A673 (cell line): ENCODE measurements at regions not wholly inside any gene's neighbourhood (a gene's known extent, or its start where the extent isn't known, plus 50 kb on each side); places are given as distances from the start of the nearest gene placed in this dataset.

ENCODE experiments used
- BruUV-seq: library from RNA; stranded (reverse); fragments of 400-500 nt; replicated peaks from 2 replicates; lab custom pipeline; 2021; lab: Mats Ljungman, UMichigan
- CTCF ChIA-PET: fragments of 300-600 bp; sonication (Branson Sonifier 250); formaldehyde crosslinking; loops from one replicate; lab custom pipeline; 2022; ENCODE audit warnings: antibody characterized with exemption; lab: Charles Lee
- POLR2A ChIA-PET: fragments of 300-600 bp; sonication (Branson Sonifier 250); formaldehyde crosslinking; loops from one replicate; lab custom pipeline; 2022; ENCODE audit warnings: antibody characterized with exemption; ENCODE audit not compliant: low non-redundant PET; lab: Charles Lee
- DNase-seq: peaks from one replicate; pipeline ENCODE4 v3.0.0-alpha.2; 2015; ENCODE audit warnings: low spot score
- H3K27ac ChIP-seq: fragments of 200-600 bp; sonication (generic); 2 replicates; pipeline ENCODE4 v1.5.1; 2016; ENCODE audit warnings: mixed run types, low read depth, mild to moderate bottlenecking, mixed read lengths, antibody characterized with exemption, low read length; ENCODE audit not compliant: poor library complexity, severe bottlenecking
- H3K27me3 ChIP-seq: fragments of 200-600 bp; sonication (generic); replicated peaks from 2 replicates; pipeline ENCODE4 v1.6.1; 2017; ENCODE audit warnings: mixed run types, low read depth, mild to moderate bottlenecking, mixed read lengths, antibody characterized with exemption, low read length; ENCODE audit not compliant: insufficient read depth, poor library complexity
- H3K36me3 ChIP-seq: fragments of 200-600 bp; sonication (generic); 2 replicates; pipeline ENCODE4 v1.6.1; 2016; ENCODE audit warnings: mixed run types, mild to moderate bottlenecking, mixed read lengths, antibody characterized with exemption, low read length; ENCODE audit not compliant: insufficient read depth, poor library complexity, severe bottlenecking
- H3K4me1 ChIP-seq: fragments of 200-600 bp; sonication (generic); 2 replicates; pipeline ENCODE4 v1.6.1; 2017; ENCODE audit warnings: mixed run types, mild to moderate bottlenecking, mixed read lengths, antibody characterized with exemption, low read length; ENCODE audit not compliant: insufficient read depth, poor library complexity, severe bottlenecking
- H3K4me3 ChIP-seq: fragments of 200-600 bp; sonication (generic); 2 replicates; pipeline ENCODE4 v1.5.1; 2016; ENCODE audit warnings: low read depth, mixed run types, mild to moderate bottlenecking, mixed read lengths, low read length; ENCODE audit not compliant: poor library complexity, severe bottlenecking
- H3K9me3 ChIP-seq: fragments of 200-600 bp; sonication (generic); 2 replicates; pipeline ENCODE4 v1.6.1; 2016; ENCODE audit warnings: mixed run types, low read depth, mild to moderate bottlenecking, mixed read lengths, antibody characterized with exemption, low read length; ENCODE audit not compliant: poor library complexity, severe bottlenecking
- CTCF ChIP-seq: fragments of 300-800, 200-600 bp; sonication (generic); conservative IDR thresholded peaks from 2 replicates; pipeline ENCODE4 v1.5.1; 2017; ENCODE audit warnings: low read depth, mild to moderate bottlenecking, antibody characterized with exemption, low read length, moderate library complexity, mixed read lengths
- EZH2 ChIP-seq: fragments of 200-600 bp; sonication (generic); IDR thresholded peaks from 2 replicates; pipeline ENCODE4 v1.6.1; 2017; ENCODE audit warnings: borderline replicate concordance, low read depth, mild to moderate bottlenecking, mixed read lengths, antibody characterized with exemption, low read length; ENCODE audit not compliant: poor library complexity, severe bottlenecking
- intact Hi-C: fragments of 100-400 bp; cut with micrococcal nuclease; formaldehyde crosslinking; loops from one replicate; pipeline ENCODE4 v1.10.0; 2022; ENCODE audit not compliant: unreplicated experiment

- intact Hi-C loops, result no loop called here
- no peak for TF ChIP-seq EZH2
- TF ChIP-seq CTCF, result no peak
These were observed 556.2 kb upstream of the EEF2KMT start for GRCh38 chr16:5653789-5654188.

DNA sequence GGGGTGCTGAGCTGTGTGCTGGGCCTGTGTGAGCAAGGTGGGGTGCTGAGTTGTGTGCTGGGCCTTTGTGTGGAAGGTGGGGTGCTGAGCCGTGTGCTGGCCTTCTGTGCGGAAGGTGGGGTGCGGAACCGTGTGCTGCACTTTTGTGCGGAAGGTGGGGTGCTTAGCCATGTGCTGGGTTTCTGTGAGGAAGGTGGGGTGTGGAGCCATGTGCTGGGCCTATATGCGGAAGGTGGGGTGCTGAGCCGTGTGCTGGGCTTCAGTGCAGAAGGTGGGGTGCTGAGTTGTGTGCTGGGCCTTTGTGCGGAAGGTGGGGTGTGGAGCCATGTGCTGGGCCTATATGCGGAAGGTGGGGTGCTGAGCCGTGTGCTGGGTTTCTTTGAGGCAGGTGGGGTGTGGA lies 555.4 kb upstream of the EEF2KMT start:
- no peak overlapping the region for H3K4me3 ChIP-seq
- H3K36me3 ChIP-seq, result no peaks in the 10 kb centered on the region
- H3K27me3 ChIP-seq, result no peaks in the 10 kb centered on the region
- H3K9me3 ChIP-seq, result no peaks in the 10 kb centered on the region
- no peaks in the 10 kb centered on the region for H3K4me1 ChIP-seq
- TF ChIP-seq EZH2 (no peak), CTCF (no peak)
- ChIA-PET CTCF (no interaction called here), POLR2A (no interaction called here)
- no peak overlapping the region for H3K27ac ChIP-seq
- no peak for DNase-seq
- no TSS peak for BruUV-seq
- intact Hi-C loops, result no loop called here

More at GRCh38 chr16:5653789-5654188, 556.2 kb upstream of the EEF2KMT start:
- H3K4me1 ChIP-seq, result no peaks in the 10 kb centered on the region
- no peaks in the 10 kb centered on the region for H3K9me3 ChIP-seq
- ChIA-PET CTCF (no interaction called here), POLR2A (no interaction called here)
- H3K27me3 ChIP-seq, result no peaks in the 10 kb centered on the region
- BruUV-seq, result no TSS peak
- no peak overlapping the region for H3K27ac ChIP-seq
- no peak for DNase-seq
- H3K36me3 ChIP-seq, result no peaks in the 10 kb centered on the region
- no peak overlapping the region for H3K4me3 ChIP-seq

- TF ChIP-seq EZH2 (no peak), CTCF (no peak)
- H3K27ac ChIP-seq, result no peak overlapping the region
- no peak for DNase-seq
- no peak overlapping the region for H3K4me3 ChIP-seq
- no TSS peak for BruUV-seq
- no peaks in the 10 kb centered on the region for H3K36me3 ChIP-seq
- intact Hi-C loops, result no loop called here
- ChIA-PET CTCF (no interaction called here), POLR2A (no interaction called here)
- H3K4me1 ChIP-seq, result no peaks in the 10 kb centered on the region
- H3K9me3 ChIP-seq, result no peaks in the 10 kb centered on the region
- no peaks in the 10 kb centered on the region for H3K27me3 ChIP-seq
These were observed 552.5 kb upstream of the EEF2KMT start for GRCh38 chr16:5649762-5650743.
